DOHH2 (cell line): ENCODE measurements at regions not wholly inside any gene's neighbourhood (a gene's known extent, or its start where the extent isn't known, plus 50 kb on each side); places are given as distances from the start of the nearest gene placed in this dataset.

Experiments
- CTCF ChIP-seq: fragments of 200-600 bp; sonication (generic); IDR thresholded peaks from one replicate; pipeline ENCODE4 v1.5.1; 2014; ENCODE audit warnings: antibody characterized with exemption, mild to moderate bottlenecking, low read depth, low read length; ENCODE audit not compliant: poor library complexity, severe bottlenecking
- EZH2phosphoT487 ChIP-seq: fragments of 200-600 bp; sonication (generic); IDR thresholded peaks from 2 replicates; pipeline ENCODE4 v1.6.1; 2017; ENCODE audit warnings: borderline replicate concordance, mild to moderate bottlenecking, antibody characterized with exemption, low read length, moderate library complexity, mixed read lengths

GRCh38 chr2:78263571-78263970 lies 741.4 kb upstream of the LRRTM4 start:
- no peak for TF ChIP-seq CTCF
- no peak for TF ChIP-seq EZH2phosphoT487
